LNCaP clone FGC (cell line): ENCODE measurements at regions not wholly inside any gene's neighbourhood (a gene's known extent, or its start where the extent isn't known, plus 50 kb on each side); places are given as distances from the start of the nearest gene placed in this dataset.

Experiments
- DNase-seq: peaks from one replicate; pipeline ENCODE4 v3.0.0-alpha.2; 2011; ENCODE audit warnings: low read depth
- H3K4me3 ChIP-seq: 2 replicates; pipeline ENCODE4 v1.5.1; 2011; ENCODE audit warnings: mild to moderate bottlenecking, low read depth, low read length, control low read depth
- TF ChIP-seq, protein P1 (sequence below): IDR thresholded peaks from 2 replicates; pipeline ENCODE4 v1.5.1; 2012; ENCODE audit warnings: mild to moderate bottlenecking; ENCODE audit not compliant: control insufficient read depth, insufficient read depth; ENCODE audit errors: extremely low read depth

DNA sequence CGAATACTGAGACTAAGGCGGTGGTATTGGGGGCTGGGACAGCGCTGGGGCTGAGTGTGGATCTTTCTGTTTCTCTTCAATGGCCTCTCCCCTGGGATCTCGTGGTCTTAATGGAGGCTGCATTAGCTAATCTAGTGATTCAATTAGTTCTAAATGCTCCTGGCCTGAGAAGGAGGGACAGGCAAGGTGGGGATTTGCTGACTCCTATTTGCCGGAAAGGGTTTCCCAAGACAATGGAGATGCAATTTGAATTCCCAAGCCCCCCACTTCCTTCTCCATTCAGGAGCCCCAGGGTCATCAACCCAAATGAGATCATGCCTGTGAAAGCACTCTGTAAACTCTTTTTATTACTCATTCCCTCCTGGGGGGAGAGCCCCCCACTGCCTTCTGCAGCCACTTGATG is 111.7 kb upstream of the PLXNA4 start:
- DNase-seq = no peak
- no peak overlapping the region for H3K4me3 ChIP-seq
- TF ChIP-seq, protein P1, sequence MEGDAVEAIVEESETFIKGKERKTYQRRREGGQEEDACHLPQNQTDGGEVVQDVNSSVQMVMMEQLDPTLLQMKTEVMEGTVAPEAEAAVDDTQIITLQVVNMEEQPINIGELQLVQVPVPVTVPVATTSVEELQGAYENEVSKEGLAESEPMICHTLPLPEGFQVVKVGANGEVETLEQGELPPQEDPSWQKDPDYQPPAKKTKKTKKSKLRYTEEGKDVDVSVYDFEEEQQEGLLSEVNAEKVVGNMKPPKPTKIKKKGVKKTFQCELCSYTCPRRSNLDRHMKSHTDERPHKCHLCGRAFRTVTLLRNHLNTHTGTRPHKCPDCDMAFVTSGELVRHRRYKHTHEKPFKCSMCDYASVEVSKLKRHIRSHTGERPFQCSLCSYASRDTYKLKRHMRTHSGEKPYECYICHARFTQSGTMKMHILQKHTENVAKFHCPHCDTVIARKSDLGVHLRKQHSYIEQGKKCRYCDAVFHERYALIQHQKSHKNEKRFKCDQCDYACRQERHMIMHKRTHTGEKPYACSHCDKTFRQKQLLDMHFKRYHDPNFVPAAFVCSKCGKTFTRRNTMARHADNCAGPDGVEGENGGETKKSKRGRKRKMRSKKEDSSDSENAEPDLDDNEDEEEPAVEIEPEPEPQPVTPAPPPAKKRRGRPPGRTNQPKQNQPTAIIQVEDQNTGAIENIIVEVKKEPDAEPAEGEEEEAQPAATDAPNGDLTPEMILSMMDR = no peak

DNA sequence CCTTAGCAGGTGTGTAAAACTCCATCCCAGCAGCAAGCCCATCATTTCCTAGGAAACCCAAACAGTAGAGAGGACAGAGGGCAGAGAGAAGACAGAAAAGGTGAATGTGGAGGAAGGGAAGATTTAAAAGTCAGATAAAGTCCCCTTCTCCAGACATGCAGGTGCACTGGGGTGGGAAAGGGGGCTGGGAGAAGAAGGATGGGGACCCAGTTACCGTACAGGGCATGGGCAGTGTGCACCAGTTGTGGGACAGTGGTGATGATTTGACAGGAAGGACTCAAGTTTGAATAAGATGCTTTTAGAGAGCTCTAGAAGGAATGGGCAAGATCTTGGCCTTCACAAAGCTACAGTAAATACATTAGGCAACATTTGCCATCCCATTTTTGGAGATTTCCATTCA is 110.7 kb upstream of the PLXNA4 start:
- TF ChIP-seq, protein P1 = no peak
- no peak for DNase-seq
- H3K4me3 ChIP-seq = no peak overlapping the region

DNA sequence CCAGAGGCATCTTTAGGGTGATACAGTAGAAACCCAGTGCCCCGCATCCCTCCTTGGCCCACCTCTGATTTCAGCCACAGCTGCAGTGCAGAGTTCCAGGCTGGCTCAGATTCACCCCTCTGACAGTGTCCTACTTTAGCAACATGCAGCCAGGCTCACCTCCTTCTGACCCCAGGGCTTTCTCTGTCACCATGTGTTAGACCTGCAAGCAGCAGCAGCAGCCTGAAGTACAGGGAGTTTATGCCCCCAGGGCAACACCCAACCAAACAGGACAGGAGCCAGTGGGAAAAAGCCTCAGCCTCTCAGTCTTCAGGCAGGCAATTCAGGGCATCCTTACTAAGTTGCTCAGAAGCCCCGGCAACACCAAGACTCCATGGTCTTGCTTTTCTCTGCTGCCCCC is 109.0 kb upstream of the PLXNA4 start:
- no peak overlapping the region for H3K4me3 ChIP-seq
- TF ChIP-seq, protein P1 = no peak
- DNase-seq = no peak

DNA sequence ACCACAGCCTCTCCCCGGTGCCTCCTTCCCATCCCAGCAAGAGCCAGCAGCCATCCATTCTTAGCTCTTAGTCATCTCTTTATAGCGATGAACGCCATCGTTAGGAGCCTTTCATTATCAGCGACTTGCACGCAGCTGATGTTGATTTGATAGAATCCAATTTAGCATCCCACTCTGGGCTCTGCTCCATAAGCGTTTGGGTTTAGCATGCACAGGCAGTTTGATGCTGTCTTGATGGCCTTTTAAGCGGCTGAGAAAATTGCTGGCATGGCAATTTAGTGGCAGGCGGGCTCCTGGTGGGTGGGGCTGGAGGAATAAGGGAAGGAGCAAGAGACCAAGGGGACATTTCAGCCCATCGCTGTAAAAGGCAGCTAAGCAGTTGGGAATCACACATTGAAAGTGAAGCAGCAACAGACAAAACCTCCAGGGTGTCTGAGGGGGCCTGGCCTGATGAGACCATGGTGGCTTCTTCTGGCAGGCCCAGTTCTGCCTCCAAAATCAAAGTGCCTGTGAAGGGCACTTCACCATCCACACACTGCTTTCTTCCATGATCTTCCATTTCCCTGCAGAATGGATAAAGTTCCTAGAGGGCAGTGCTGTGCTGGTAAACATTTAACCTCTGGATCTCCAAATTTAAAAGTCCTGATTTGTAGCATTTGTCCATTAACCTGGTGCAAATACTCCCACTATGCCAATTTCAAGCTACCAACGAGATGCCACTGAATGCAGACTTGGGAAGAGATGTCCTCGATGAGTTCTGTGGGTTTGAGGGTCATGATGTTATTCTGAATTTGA is 107.8 kb upstream of the PLXNA4 start:
- H3K4me3 ChIP-seq = no peak overlapping the region
- DNase-seq = no peak
- TF ChIP-seq, protein P1 = peak; percentile 26

DNA sequence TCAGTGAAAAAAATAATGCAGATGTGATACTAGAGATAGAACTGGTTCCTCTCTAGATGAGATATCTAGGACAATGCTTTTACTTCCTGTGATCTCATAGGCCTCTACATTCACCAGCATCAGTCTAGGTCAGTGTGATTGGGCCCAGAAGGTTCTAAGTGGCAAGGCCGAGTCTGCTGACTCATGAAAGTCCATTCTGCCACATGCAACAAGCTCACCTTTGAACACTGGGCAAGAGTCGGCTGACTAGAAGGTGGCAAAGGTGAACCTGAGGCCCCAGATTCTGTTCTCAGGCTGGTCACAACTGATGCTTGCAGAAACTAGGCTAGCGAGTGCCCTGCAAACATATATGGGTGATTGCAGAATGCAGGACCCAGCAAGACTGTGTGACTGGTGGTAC is 105.7 kb upstream of the PLXNA4 start:
- DNase-seq = no peak
- TF ChIP-seq, protein P1 = no peak
- H3K4me3 ChIP-seq = no peak overlapping the region

DNA sequence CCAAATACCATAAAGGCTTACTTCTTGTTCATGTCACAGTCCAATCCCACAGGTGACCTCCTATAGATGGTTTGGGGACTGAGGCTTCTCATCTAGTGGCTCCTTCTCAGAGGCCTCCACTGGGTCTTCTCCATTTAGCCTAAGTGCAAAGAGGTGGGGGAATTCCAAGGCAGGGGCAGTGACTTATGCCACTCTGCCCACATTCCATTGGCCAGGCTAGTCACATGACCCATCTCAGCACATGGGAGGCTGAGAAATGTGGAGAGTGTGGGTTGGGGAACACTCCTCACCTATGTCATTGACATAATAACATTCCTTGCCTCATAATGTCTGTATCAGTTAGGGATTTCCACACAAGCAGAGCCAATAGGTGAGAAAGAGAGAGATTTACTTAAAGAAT is 104.3 kb upstream of the PLXNA4 start:
- no peak for DNase-seq
- TF ChIP-seq, protein P1 = no peak
- H3K4me3 ChIP-seq = no peak overlapping the region

DNA sequence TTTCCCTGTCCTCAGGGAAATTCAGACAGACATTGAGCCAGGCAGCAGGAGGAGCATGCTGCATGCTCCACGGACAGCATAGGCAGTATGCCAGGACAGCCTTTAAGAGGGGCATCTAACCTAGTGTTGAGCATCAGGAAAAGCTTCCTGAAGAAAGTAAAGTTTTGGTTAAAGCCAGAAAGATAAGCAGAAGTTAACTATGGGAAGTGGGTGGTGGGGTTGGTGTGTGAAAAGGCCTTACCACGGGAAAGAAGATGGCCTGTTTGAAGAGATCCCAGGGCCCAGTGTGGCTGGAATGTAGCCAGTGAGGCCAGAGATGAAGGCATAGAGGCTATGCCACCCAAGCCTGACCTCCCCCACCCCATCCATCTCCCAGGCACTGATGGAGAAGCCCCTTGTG is 102.4 kb upstream of the PLXNA4 start:
- no peak overlapping the region for H3K4me3 ChIP-seq
- TF ChIP-seq, protein P1 = no peak
- DNase-seq = no peak
